ENCODE measurements at regions not wholly inside any gene's neighbourhood (a gene's known extent, or its start where the extent isn't known, plus 50 kb on each side); places are given as distances from the start of the nearest gene placed in this dataset.
A peak's percentile ranks its signal among the peaks of the same experiment; 100 is the strongest.
"Not testable (repeated sequence)": the region's sequence is repeated elsewhere in the genome, so short reads cannot be mapped to it uniquely, and the experiment has no call there.

GRCh38 chr17:13118311-13118710 lies 100.5 kb upstream of the ELAC2 start:
- intact Hi-C loops (cut with micrococcal nuclease): no loop called here
- DNase-seq (no peak), ATAC-seq (no peak)

- intact Hi-C loops (cut with micrococcal nuclease): no loop called here
- ATAC-seq (no peak), DNase-seq (no peak)
Observed at GRCh38 chr17:13117616-13118015, 99.8 kb upstream of the ELAC2 start.

- ATAC-seq (peak; percentile 80), DNase-seq (peak; percentile 41)
- intact Hi-C loops (cut with micrococcal nuclease): no loop called here
Observed at GRCh38 chr17:13114601-13115031, 96.8 kb upstream of the ELAC2 start.

GRCh38 chr17:13113821-13114525 lies 96.1 kb upstream of the ELAC2 start:
- DNase-seq (no peak), ATAC-seq (no peak)
- intact Hi-C loops (cut with micrococcal nuclease): no loop called here

GRCh38 chr17:13107676-13108235 lies 89.9 kb upstream of the ELAC2 start:
- intact Hi-C loops (cut with micrococcal nuclease): no loop called here
- ATAC-seq: no peak
- DNase-seq: no peak

GRCh38 chr17:13106171-13106570 lies 88.3 kb upstream of the ELAC2 start:
- intact Hi-C loops (cut with micrococcal nuclease): no loop called here
- no peak for DNase-seq
- no peak for ATAC-seq

GRCh38 chr17:13104576-13104975 lies 86.7 kb upstream of the ELAC2 start:
- DNase-seq: no peak
- intact Hi-C loops (cut with micrococcal nuclease): no loop called here
- no peak for ATAC-seq

- no peak for DNase-seq
- intact Hi-C loops (cut with micrococcal nuclease): no loop called here
- no peak for ATAC-seq
Observed at GRCh38 chr17:13102477-13102876, 84.7 kb upstream of the ELAC2 start.

- ATAC-seq (no peak), DNase-seq (no peak)
- intact Hi-C loops (cut with micrococcal nuclease): no loop called here
Observed at GRCh38 chr17:13099926-13100325, 82.1 kb upstream of the ELAC2 start.

GRCh38 chr17:13099089-13099735 lies 81.4 kb upstream of the ELAC2 start:
- DNase-seq: no peak
- intact Hi-C loops (cut with micrococcal nuclease): no loop called here
- ATAC-seq: no peak

- intact Hi-C loops (cut with micrococcal nuclease): no loop called here
- ATAC-seq (no peak), DNase-seq (no peak)
Observed at GRCh38 chr17:13096291-13096690, 78.5 kb upstream of the ELAC2 start.

GRCh38 chr17:13092010-13092409 lies 74.2 kb upstream of the ELAC2 start:
- intact Hi-C loops (cut with micrococcal nuclease); ATAC-seq; DNase-seq: not testable (repeated sequence)

GRCh38 chr17:13088666-13089065 lies 70.8 kb upstream of the ELAC2 start:
- intact Hi-C loops (cut with micrococcal nuclease): no loop called here
- ATAC-seq (no peak), DNase-seq (no peak)

GRCh38 chr17:13087802-13088201 lies 70.0 kb upstream of the ELAC2 start:
- DNase-seq (no peak), ATAC-seq (no peak)
- intact Hi-C loops (cut with micrococcal nuclease): no loop called here

GRCh38 chr17:13086142-13086769 lies 68.4 kb upstream of the ELAC2 start:
- peak; percentile 46 for DNase-seq
- intact Hi-C loops (cut with micrococcal nuclease): no loop called here
- ATAC-seq: peak; percentile 88

- intact Hi-C loops (cut with micrococcal nuclease): no loop called here
- no peak for DNase-seq
- ATAC-seq: no peak
Observed at GRCh38 chr17:13085578-13085977, 67.8 kb upstream of the ELAC2 start.

GRCh38 chr17:13084420-13084819 lies 66.6 kb upstream of the ELAC2 start:
- intact Hi-C loops (cut with micrococcal nuclease): no loop called here
- ATAC-seq (no peak), DNase-seq (no peak)

- no peak for ATAC-seq
- no peak for DNase-seq
- intact Hi-C loops (cut with micrococcal nuclease): no loop called here
Observed at GRCh38 chr17:13078591-13079385, 61.0 kb upstream of the ELAC2 start.

GRCh38 chr17:13076905-13077304 lies 59.1 kb upstream of the ELAC2 start:
- no peak for DNase-seq
- intact Hi-C loops (cut with micrococcal nuclease): no loop called here
- ATAC-seq: no peak

- DNase-seq (no peak), ATAC-seq (peak; percentile 79)
- intact Hi-C loops (cut with micrococcal nuclease): no loop called here
Observed at GRCh38 chr17:13074026-13074425, 56.2 kb upstream of the ELAC2 start.
